DMS 273 (cell line): ENCODE measurements at regions not wholly inside any gene's neighbourhood (a gene's known extent, or its start where the extent isn't known, plus 50 kb on each side); places are given as distances from the start of the nearest gene placed in this dataset.
A peak's percentile ranks its signal among the peaks of the same experiment; 100 is the strongest.

Experiments
- DNase-seq: peaks from one replicate; lab custom pipeline; 2025; ENCODE audit not compliant: unreplicated experiment; lab: John Stamatoyannopoulos, UW

- peak; percentile 8 for DNase-seq
These were observed 144.0 kb upstream of the PDZRN3 start for GRCh38 chr3:73768524-73769308.

- no peak for DNase-seq
These were observed 142.0 kb upstream of the PDZRN3 start for GRCh38 chr3:73766599-73767381.

- DNase-seq: no peak
These were observed 141.3 kb upstream of the PDZRN3 start for GRCh38 chr3:73765878-73766545.

- no peak for DNase-seq
These were observed 138.1 kb upstream of the PDZRN3 start for GRCh38 chr3:73762855-73763254.

- DNase-seq: no peak
These were observed 134.6 kb upstream of the PDZRN3 start for GRCh38 chr3:73759297-73759711.

- no peak for DNase-seq
These were observed 132.8 kb upstream of the PDZRN3 start for GRCh38 chr3:73757536-73757935.

GRCh38 chr3:73753985-73754384, 129.2 kb upstream of the PDZRN3 start:
- no peak for DNase-seq

- DNase-seq: no peak
These were observed 127.6 kb upstream of the PDZRN3 start for GRCh38 chr3:73752338-73752737.

GRCh38 chr3:73746623-73747022, 121.9 kb upstream of the PDZRN3 start:
- DNase-seq: peak; percentile 9

- DNase-seq: peak; percentile 16
These were observed 120.9 kb upstream of the PDZRN3 start for GRCh38 chr3:73745526-73746191.

- DNase-seq: no peak
These were observed 118.8 kb upstream of the PDZRN3 start for GRCh38 chr3:73743551-73743950.

- no peak for DNase-seq
These were observed 115.2 kb upstream of the PDZRN3 start for GRCh38 chr3:73739791-73740453.

GRCh38 chr3:73738711-73739110, 114.0 kb upstream of the PDZRN3 start:
- DNase-seq: no peak

GRCh38 chr3:73734211-73735089, 109.7 kb upstream of the PDZRN3 start:
- no peak for DNase-seq

- no peak for DNase-seq
These were observed 109.0 kb upstream of the PDZRN3 start for GRCh38 chr3:73733746-73734145.

- no peak for DNase-seq
These were observed 105.3 kb upstream of the PDZRN3 start for GRCh38 chr3:73729969-73730440.

GRCh38 chr3:73727854-73728253, 103.1 kb upstream of the PDZRN3 start:
- DNase-seq: no peak

- DNase-seq: no peak
These were observed 102.5 kb upstream of the PDZRN3 start for GRCh38 chr3:73727117-73727821.

- no peak for DNase-seq
These were observed 98.9 kb upstream of the PDZRN3 start for GRCh38 chr3:73723596-73723995.
